MM.1S (cell line): ENCODE measurements at regions not wholly inside any gene's neighbourhood (a gene's known extent, or its start where the extent isn't known, plus 50 kb on each side); places are given as distances from the start of the nearest gene placed in this dataset.

Source experiments
- DNase-seq: peaks from one replicate; pipeline ENCODE4 v3.0.0-alpha.2; 2015
- H2AFZ ChIP-seq: fragments of 300-600 bp; sonication (generic); 2 replicates; pipeline ENCODE4 v1.6.0; 2016; ENCODE audit warnings: antibody characterized with exemption, low read length
- H3F3A ChIP-seq: fragments of 300-600 bp; sonication (generic); 2 replicates; pipeline ENCODE4 v1.6.1; 2016; ENCODE audit warnings: mild to moderate bottlenecking, antibody characterized with exemption, low read length, moderate library complexity, mixed read lengths; ENCODE audit not compliant: insufficient read depth
- H3K27ac ChIP-seq: fragments of 300-600 bp; sonication (generic); 2 replicates; pipeline ENCODE4 v1.5.1; 2016; ENCODE audit warnings: mild to moderate bottlenecking, low read length
- H3K27me3 ChIP-seq: fragments of 300-600 bp; sonication (generic); replicated peaks from 2 replicates; pipeline ENCODE4 v1.6.0; 2016; ENCODE audit warnings: low read length; ENCODE audit not compliant: insufficient read depth
- H3K36me3 ChIP-seq: fragments of 300-600 bp; sonication (generic); replicated peaks from 2 replicates; pipeline ENCODE4 v1.6.1; 2016; ENCODE audit warnings: mild to moderate bottlenecking, low read length, mixed read lengths; ENCODE audit not compliant: insufficient read depth
- H3K4me1 ChIP-seq: fragments of 300-600 bp; sonication (generic); 2 replicates; pipeline ENCODE4 v1.6.1; 2016; ENCODE audit warnings: low read length, mixed read lengths
- H3K4me2 ChIP-seq: fragments of 300-600 bp; sonication (generic); 2 replicates; pipeline ENCODE4 v1.6.0; 2016; ENCODE audit warnings: low read depth, low read length
- H3K4me3 ChIP-seq: fragments of 300-600 bp; sonication (generic); 2 replicates; pipeline ENCODE4 v1.5.1; 2016; ENCODE audit warnings: low read length, mixed read lengths
- H3K79me2 ChIP-seq: fragments of 300-600 bp; sonication (generic); 2 replicates; pipeline ENCODE4 v1.6.1; 2016; ENCODE audit warnings: mixed run types, low read length, mixed read lengths
- H3K9ac ChIP-seq: fragments of 300-600 bp; sonication (generic); 2 replicates; pipeline ENCODE4 v1.6.1; 2016; ENCODE audit warnings: low read length, mixed read lengths
- H3K9me2 ChIP-seq: fragments of 300-600 bp; sonication (generic); replicated peaks from 2 replicates; pipeline ENCODE4 v1.6.1; 2016; ENCODE audit warnings: mild to moderate bottlenecking, low read length, mixed read lengths; ENCODE audit not compliant: insufficient read depth
- H3K9me3 ChIP-seq: fragments of 300-600 bp; sonication (generic); replicated peaks from 2 replicates; pipeline ENCODE4 v1.6.1; 2016; ENCODE audit warnings: mild to moderate bottlenecking, low read length, mixed read lengths; ENCODE audit not compliant: insufficient read depth
- H4K20me1 ChIP-seq: fragments of 300-600 bp; sonication (generic); 2 replicates; pipeline ENCODE4 v1.6.1; 2016; ENCODE audit warnings: mild to moderate bottlenecking, low read length, moderate library complexity, mixed read lengths; ENCODE audit not compliant: insufficient read depth
- EZH2 ChIP-seq: fragments of 300-600 bp; sonication (generic); optimal IDR thresholded peaks from 2 replicates; pipeline ENCODE3; 2017; ENCODE audit warnings: low read depth, mild to moderate bottlenecking, antibody characterized with exemption, low read length, mixed read lengths
- EZH2phosphoT487 ChIP-seq: fragments of 300-600 bp; sonication (generic); IDR thresholded peaks from 2 replicates; pipeline ENCODE4 v1.6.1; 2018; ENCODE audit warnings: antibody characterized with exemption, low read length
- TF ChIP-seq, protein P1 (sequence below): fragments of 300-600 bp; sonication (generic); IDR thresholded peaks from 2 replicates; pipeline ENCODE4 v1.5.1; 2016; ENCODE audit warnings: antibody characterized with exemption, low read length, mixed read lengths

DNA sequence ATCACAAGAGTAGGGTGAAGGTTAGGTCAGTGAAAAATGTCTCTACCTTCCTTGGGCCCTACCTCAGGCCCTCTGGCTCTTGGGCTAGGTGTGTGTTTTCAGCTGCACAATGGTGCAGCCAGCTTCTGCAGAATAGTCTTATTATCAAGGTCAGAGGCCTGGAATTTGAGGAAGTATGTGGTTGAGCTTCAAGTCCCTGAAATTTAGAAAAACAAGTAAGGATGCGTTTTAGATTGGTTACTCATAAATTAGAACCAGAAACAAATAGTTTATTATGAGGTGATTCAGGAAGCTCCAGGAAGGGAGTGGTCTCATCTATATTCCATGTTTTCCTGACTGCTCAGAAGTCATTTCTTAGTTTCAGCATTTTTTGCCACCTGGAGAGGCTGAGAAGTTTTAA is 204.2 kb upstream of the CELF4 start:
- Histone ChIP-seq H3K4me2 (no peak overlapping the region), H3K27me3 (no peaks in the 10 kb centered on the region)
- TF ChIP-seq EZH2 (no peak), EZH2phosphoT487 (no peak)
- TF ChIP-seq, protein P1, sequence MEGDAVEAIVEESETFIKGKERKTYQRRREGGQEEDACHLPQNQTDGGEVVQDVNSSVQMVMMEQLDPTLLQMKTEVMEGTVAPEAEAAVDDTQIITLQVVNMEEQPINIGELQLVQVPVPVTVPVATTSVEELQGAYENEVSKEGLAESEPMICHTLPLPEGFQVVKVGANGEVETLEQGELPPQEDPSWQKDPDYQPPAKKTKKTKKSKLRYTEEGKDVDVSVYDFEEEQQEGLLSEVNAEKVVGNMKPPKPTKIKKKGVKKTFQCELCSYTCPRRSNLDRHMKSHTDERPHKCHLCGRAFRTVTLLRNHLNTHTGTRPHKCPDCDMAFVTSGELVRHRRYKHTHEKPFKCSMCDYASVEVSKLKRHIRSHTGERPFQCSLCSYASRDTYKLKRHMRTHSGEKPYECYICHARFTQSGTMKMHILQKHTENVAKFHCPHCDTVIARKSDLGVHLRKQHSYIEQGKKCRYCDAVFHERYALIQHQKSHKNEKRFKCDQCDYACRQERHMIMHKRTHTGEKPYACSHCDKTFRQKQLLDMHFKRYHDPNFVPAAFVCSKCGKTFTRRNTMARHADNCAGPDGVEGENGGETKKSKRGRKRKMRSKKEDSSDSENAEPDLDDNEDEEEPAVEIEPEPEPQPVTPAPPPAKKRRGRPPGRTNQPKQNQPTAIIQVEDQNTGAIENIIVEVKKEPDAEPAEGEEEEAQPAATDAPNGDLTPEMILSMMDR = no peak

DNA sequence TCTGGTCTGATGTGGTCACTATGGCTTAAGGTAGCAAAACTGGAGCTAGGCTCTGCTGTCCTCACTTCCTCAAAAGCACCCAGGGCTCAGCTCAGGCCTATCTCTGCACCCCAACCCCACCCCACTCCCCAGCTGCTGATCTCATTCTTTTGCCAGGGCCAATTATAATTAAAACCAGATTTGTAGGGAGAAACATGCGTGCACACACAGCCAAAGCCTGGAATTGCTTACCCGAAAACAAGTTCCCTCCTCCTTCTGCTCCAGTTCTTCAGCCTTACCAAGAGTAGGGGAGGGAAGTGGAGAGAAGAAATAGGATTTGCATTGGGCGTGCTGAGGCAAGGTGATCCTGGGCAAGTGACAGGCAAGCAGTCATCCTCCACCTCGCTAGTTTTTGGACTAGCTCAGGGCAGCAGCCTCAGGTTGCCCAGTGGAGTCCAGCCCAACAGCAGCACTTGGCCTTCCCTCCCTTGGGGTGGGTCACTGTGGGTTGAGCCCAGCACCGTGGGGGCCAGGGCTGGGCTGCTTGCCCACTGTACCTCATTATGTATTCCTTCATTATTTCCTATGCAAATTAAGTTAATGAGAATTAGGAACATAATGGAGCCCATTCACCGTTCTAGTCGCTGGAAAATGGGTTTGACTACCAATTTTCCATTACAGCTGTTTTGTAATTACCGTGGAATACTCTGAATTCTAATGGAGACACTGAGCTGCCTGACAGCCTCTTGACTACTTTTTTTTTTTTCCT is 199.1 kb upstream of the CELF4 start:
- H3K9ac ChIP-seq = no peak overlapping the region
- TF ChIP-seq EZH2phosphoT487 (no peak), EZH2 (no peak)
- TF ChIP-seq, protein P1 = no peak
- DNase-seq = no peak

More for the DNA sequence above, 204.2 kb upstream of the CELF4 start:
- H3K36me3 ChIP-seq = no peaks in the 10 kb centered on the region
- no peak overlapping the region for H2AFZ ChIP-seq
- H3K27ac ChIP-seq = no peak overlapping the region
- H3K4me3 ChIP-seq = no peak overlapping the region
- H3K4me1 ChIP-seq = no peaks in the 10 kb centered on the region
- no peaks in the 10 kb centered on the region for H4K20me1 ChIP-seq
- no peaks in the 10 kb centered on the region for H3K9me3 ChIP-seq
- no peaks in the 10 kb centered on the region for H3K79me2 ChIP-seq
- DNase-seq = no peak
- H3K9ac ChIP-seq = no peak overlapping the region
- no peaks in the 10 kb centered on the region for H3K9me2 ChIP-seq
- H3F3A ChIP-seq = no peaks in the 10 kb centered on the region

DNA sequence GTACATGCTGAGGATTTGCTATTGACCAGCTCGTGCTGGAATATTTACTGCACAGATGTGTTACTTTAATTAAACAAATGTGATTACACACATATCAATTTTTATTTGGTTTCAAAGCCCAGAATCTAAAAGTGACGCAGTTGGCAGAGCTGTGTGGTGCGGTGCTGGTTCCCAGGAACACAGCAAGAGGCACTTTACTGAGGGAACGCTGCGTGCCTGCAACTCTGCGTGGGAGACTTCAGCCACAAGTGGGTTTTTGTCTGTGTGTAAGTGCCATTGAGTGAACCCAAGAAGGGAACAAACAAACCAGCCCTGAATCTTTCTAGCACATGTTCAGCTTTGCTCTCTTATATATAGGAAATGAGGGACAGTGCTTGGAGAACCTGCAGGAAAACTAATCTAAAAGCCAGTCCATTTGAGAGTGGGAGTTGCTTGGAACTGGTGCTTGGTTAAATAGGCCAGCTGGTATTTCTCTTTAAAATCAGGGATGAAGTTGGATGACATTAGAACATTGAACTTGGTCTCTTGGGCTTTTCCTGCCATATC is 196.6 kb upstream of the CELF4 start:
- H3K27ac ChIP-seq = no peak overlapping the region
- H3K4me1 ChIP-seq = no peaks in the 10 kb centered on the region
- TF ChIP-seq EZH2 (no peak), EZH2phosphoT487 (no peak)
- TF ChIP-seq, protein P1 = no peak
- no peak overlapping the region for H3K9ac ChIP-seq
- no peak overlapping the region for H3K4me2 ChIP-seq
- H3K79me2 ChIP-seq = no peaks in the 10 kb centered on the region
- no peaks in the 10 kb centered on the region for H4K20me1 ChIP-seq
- no peaks in the 10 kb centered on the region for H3K9me3 ChIP-seq
- H3F3A ChIP-seq = no peaks in the 10 kb centered on the region
- H2AFZ ChIP-seq = no peak overlapping the region
- no peak overlapping the region for H3K4me3 ChIP-seq
- no peaks in the 10 kb centered on the region for H3K36me3 ChIP-seq
- H3K9me2 ChIP-seq = no peaks in the 10 kb centered on the region
- DNase-seq = no peak
- H3K27me3 ChIP-seq = no peaks in the 10 kb centered on the region

More for the DNA sequence above, 199.1 kb upstream of the CELF4 start:
- H3K4me2 ChIP-seq = no peak overlapping the region
- no peak overlapping the region for H3K4me3 ChIP-seq
- H2AFZ ChIP-seq = no peak overlapping the region
- H3K36me3 ChIP-seq = no peaks in the 10 kb centered on the region
- no peaks in the 10 kb centered on the region for H3K9me3 ChIP-seq
- no peaks in the 10 kb centered on the region for H3K9me2 ChIP-seq
- no peaks in the 10 kb centered on the region for H4K20me1 ChIP-seq
- H3K79me2 ChIP-seq = no peaks in the 10 kb centered on the region
- H3K4me1 ChIP-seq = no peaks in the 10 kb centered on the region
- no peaks in the 10 kb centered on the region for H3F3A ChIP-seq
- H3K27ac ChIP-seq = no peak overlapping the region
- no peaks in the 10 kb centered on the region for H3K27me3 ChIP-seq
